Right lobe of liver (tissue), 6 donors: ENCODE measurements at regions not wholly inside any gene's neighbourhood (a gene's known extent, or its start where the extent isn't known, plus 50 kb on each side); places are given as distances from the start of the nearest gene placed in this dataset.

Experiments
- ATAC-seq, 4 donors: fragments of 200-7000 bp; cut with Tn5 transposase; one replicate each; pipeline ENCODE4 v1.9.1; 2020; ENCODE audit warnings: mild to moderate bottlenecking in 4 of 4, moderate library complexity in 4 of 4
- DNase-seq, 3 donors: peaks; one replicate each; pipeline ENCODE4 v3.0.0-alpha.2; 2020
- H3K27ac ChIP-seq, 3 donors: fragments of 200-600 bp; one replicate each; pipeline ENCODE4 v1.8.0; 2022
- H3K27me3 ChIP-seq, 2 donors: fragments of 200-600 bp; one replicate each; pipeline ENCODE4 v1.8.0; 2022
- H3K36me3 ChIP-seq, 4 donors: fragments of 200-600 bp; sonication (generic) in 1 of 4; one replicate each; pipeline versions ENCODE4 v1.5.1 to v1.8.0; 2017 to 2022; ENCODE audit warnings: control low read depth in 1 of 4
- H3K4me1 ChIP-seq, 4 donors: fragments of 200-600 bp; sonication (generic) in 1 of 4; one replicate each; pipeline versions ENCODE4 v1.5.1 to v1.8.0; 2017 to 2022; ENCODE audit warnings: control low read depth in 1 of 4
- H3K4me3 ChIP-seq, 3 donors: fragments of 200-600 bp; one replicate each; pipeline ENCODE4 v1.8.0; 2022
- H3K9me3 ChIP-seq, 4 donors: fragments of 200-600 bp; sonication (generic) in 1 of 4; one replicate each; pipeline versions ENCODE4 v1.5.1 to v1.8.0; 2017 to 2022; ENCODE audit warnings: control low read depth in 1 of 4
- POLR2A ChIP-seq: fragments of 450-650 bp; IDR thresholded peaks from one replicate; pipeline ENCODE4 v1.6.1; 2017; ENCODE audit warnings: antibody characterized with exemption, mild to moderate bottlenecking
- WGBS: methylation state at CpG from one replicate; pipeline ENCODE4 v1.1.6; 2018; ENCODE audit warnings: low coverage, low lambda C conversion rate; ENCODE audit not compliant: insufficient coverage; ENCODE audit errors: missing lambda C conversion rate; 5-methylcytosine and 5-hydroxymethylcytosine counted together
- intact Hi-C, 2 donors: fragments of 100-400 bp; cut with DNase I; formaldehyde crosslinking; loops; one replicate each; pipeline versions ENCODE4 v1.11.2 to v1.14.1; 2022
- TF ChIP-seq, protein P1 (sequence below), 4 donors: fragments of 200-600 bp in 3 of 4; fragments of 450-650 bp in 1 of 4; IDR thresholded peaks; one replicate each; pipeline versions ENCODE4 v1.5.1 to v1.8.0; 2016 to 2022; ENCODE audit warnings: antibody characterized with exemption in 4 of 4, mild to moderate bottlenecking in 2 of 4
- donor health status: DM: no; HTN: yes; CAD: no.
- donor health status: DM: no; HTN: no; CAD: no.
- donor health status: DM: no; HTN: no; CAD: no.
- donor health status: DM: no; HTN: yes; CAD: no.
- donor health status: DM: no; HTN: yes; CAD: no.

DNA sequence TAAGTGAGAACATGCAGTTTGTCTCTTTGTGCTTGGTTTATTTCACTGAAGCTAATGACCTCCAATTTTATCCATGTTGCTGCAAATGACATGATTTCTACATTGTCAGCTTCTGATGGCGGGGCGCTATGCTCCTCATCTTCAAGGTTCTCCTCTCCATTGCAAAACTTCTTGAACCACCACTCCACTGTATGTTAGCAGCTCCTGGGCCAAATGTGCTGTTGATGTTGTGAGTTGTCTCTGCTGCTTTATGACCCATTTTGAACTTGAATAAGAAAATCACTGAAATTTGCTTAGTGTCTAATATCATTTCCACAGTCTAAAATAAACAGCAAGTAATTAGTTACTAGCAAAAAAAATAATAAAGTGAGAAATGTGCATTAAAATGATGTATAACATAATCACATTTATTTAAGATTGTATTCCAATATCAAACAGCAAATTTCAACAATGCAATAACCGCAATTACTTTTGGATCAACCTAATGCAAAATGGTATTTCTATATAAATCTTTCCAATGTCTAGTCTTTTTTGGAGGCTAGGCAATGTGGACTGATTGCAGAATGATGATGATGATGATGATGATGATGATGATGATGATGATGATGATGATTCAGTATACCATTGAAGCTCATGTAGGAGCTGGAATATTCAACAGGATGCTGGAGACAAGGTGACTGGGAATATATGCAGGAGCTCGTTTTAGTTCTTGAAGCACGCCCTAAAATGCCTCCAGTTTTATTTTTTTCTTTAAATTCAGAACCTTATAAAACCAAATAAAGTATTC, 304.9 kb upstream of the KYNU start:
- no peak for DNase-seq
- H3K27ac ChIP-seq = no peak overlapping the region
- WGBS = 68% methylated on average over 5 of the region's 5 CpGs
- H3K9me3 ChIP-seq = no peaks in the 10 kb centered on the region
- no peak for ATAC-seq
- no peaks in the 10 kb centered on the region for H3K4me1 ChIP-seq
- TF ChIP-seq POLR2A = no peak
- TF ChIP-seq, protein P1, sequence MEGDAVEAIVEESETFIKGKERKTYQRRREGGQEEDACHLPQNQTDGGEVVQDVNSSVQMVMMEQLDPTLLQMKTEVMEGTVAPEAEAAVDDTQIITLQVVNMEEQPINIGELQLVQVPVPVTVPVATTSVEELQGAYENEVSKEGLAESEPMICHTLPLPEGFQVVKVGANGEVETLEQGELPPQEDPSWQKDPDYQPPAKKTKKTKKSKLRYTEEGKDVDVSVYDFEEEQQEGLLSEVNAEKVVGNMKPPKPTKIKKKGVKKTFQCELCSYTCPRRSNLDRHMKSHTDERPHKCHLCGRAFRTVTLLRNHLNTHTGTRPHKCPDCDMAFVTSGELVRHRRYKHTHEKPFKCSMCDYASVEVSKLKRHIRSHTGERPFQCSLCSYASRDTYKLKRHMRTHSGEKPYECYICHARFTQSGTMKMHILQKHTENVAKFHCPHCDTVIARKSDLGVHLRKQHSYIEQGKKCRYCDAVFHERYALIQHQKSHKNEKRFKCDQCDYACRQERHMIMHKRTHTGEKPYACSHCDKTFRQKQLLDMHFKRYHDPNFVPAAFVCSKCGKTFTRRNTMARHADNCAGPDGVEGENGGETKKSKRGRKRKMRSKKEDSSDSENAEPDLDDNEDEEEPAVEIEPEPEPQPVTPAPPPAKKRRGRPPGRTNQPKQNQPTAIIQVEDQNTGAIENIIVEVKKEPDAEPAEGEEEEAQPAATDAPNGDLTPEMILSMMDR (IDR thresholded peaks at IDR 0.05) = no peak
- H3K27me3 ChIP-seq = no peaks in the 10 kb centered on the region
- H3K36me3 ChIP-seq = no peaks in the 10 kb centered on the region
- intact Hi-C loops = no loop called here
- no peak overlapping the region for H3K4me3 ChIP-seq

DNA sequence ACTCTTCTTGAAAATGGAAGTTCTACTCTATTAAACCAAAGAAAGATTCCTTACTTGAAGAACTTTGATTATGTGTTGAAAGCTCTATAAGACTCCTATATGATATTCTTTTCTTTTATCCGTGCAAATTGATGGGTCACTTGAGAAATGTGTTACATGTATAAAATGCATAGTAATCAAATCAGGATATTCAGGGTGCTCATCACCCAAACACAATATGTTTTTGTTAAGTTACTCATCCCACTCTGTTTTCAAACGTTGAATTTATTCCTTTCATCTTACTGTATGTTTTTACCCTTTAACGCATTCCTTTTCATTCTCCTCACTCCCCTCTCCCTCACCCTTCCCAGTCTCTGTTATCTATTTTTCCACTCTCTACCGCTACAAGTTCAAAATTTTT, 305.5 kb upstream of the KYNU start:
- Histone ChIP-seq H3K36me3 (no peaks in the 10 kb centered on the region), H3K9me3 (no peaks in the 10 kb centered on the region), H3K4me3 (no peak overlapping the region), H3K27ac (no peak overlapping the region), H3K27me3 (no peaks in the 10 kb centered on the region), H3K4me1 (no peaks in the 10 kb centered on the region)
- DNase-seq (no peak), ATAC-seq (no peak)
- intact Hi-C loops = no loop called here
- WGBS = 63% methylated on average over 4 of the region's 4 CpGs
- TF ChIP-seq, protein P1 (IDR thresholded peaks at IDR 0.05) = no peak

DNA sequence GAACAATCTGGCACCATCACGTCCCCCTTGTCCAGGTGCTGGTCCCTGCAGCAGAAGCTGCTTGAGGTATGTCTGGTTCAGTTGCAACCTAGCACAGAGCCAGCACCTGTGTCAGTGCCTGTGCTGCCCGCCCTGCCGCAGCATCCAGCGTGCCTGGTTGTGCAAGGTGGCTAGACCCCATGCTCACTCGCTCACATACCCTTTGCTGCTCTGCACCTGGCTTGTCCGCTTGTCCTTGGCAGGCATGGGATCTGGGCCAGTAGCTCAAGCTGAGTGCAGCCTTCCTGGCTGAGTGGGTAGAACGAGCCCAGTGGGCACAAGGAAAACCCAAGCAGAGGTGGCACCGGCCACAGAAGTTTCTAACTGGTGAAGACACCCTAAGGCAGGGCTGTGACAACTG, 314.6 kb upstream of the KYNU start:
- Histone ChIP-seq H3K9me3 (no peaks in the 10 kb centered on the region), H3K4me3 (no peak overlapping the region), H3K4me1 (no peaks in the 10 kb centered on the region), H3K27ac (no peak overlapping the region), H3K36me3 (no peaks in the 10 kb centered on the region), H3K27me3 (no peaks in the 10 kb centered on the region)
- DNase-seq (no peak), ATAC-seq (no peak)
- TF ChIP-seq POLR2A = no peak
- TF ChIP-seq, protein P1 (IDR thresholded peaks at IDR 0.05) = no peak
- 86% methylated on average over 3 of the region's 8 CpGs for WGBS
- intact Hi-C loops = no loop called here

- intact Hi-C loops = no loop called here
- Histone ChIP-seq H3K36me3 (no peaks in the 10 kb centered on the region), H3K27me3 (no peaks in the 10 kb centered on the region), H3K9me3 (no peaks in the 10 kb centered on the region), H3K4me3 (no peak overlapping the region), H3K27ac (no peak overlapping the region), H3K4me1 (no peaks in the 10 kb centered on the region)
- whole genome bisulfite sequencing = no CpG with 5 or more reads among the region's 6 CpGs
- TF ChIP-seq, protein P1 (IDR thresholded peaks at IDR 0.05) = no peak
- ATAC-seq = peak in 1 of 4 donors; percentile 40
- DNase-seq = no peak
Measured at GRCh38 chr2:142561656-142562055, 315.8 kb upstream of the KYNU start.
